ENCODE measurements at regions not wholly inside any gene's neighbourhood (a gene's known extent, or its start where the extent isn't known, plus 50 kb on each side); places are given as distances from the start of the nearest gene placed in this dataset.

DNA sequence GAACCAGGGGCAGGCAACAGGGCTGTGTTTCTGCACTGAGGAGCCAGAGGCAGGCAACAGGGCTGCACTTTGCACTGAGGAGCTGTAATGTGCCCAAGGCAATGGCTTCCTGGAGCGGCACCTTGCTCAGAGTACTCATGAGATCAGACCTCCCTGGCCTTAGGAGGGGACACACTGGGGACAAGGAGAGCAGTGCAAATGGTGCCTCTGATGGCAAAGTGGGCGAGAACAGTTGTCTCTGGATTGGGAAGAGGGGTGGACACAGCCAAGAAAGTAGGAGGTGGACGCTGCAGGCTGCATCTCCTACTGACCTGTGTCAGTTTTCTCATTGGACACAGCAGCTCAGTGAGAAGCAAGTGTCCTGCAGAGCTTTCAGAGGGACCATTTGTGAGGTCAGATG is 1443.3 kb downstream of the TBC1D22A start:
- Histone ChIP-seq H3K27me3 (no peaks in the 10 kb centered on the region), H3K4me3 (no peak overlapping the region), H3K27ac (no peak overlapping the region), H3K4me1 (ENCODE audit: low read depth) (no peaks in the 10 kb centered on the region), H3K36me3 (no peaks in the 10 kb centered on the region), H3K9me3 (ENCODE audit: low read depth) (no peaks in the 10 kb centered on the region)
- DNase-seq (ENCODE audit: low read depth in 1 of 2, low spot score in 1 of 2): no peak
- TF ChIP-seq, protein P1, sequence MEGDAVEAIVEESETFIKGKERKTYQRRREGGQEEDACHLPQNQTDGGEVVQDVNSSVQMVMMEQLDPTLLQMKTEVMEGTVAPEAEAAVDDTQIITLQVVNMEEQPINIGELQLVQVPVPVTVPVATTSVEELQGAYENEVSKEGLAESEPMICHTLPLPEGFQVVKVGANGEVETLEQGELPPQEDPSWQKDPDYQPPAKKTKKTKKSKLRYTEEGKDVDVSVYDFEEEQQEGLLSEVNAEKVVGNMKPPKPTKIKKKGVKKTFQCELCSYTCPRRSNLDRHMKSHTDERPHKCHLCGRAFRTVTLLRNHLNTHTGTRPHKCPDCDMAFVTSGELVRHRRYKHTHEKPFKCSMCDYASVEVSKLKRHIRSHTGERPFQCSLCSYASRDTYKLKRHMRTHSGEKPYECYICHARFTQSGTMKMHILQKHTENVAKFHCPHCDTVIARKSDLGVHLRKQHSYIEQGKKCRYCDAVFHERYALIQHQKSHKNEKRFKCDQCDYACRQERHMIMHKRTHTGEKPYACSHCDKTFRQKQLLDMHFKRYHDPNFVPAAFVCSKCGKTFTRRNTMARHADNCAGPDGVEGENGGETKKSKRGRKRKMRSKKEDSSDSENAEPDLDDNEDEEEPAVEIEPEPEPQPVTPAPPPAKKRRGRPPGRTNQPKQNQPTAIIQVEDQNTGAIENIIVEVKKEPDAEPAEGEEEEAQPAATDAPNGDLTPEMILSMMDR (IDR thresholded peaks at IDR 0.05; ENCODE audit: low read depth, low read length): no peak

DNA sequence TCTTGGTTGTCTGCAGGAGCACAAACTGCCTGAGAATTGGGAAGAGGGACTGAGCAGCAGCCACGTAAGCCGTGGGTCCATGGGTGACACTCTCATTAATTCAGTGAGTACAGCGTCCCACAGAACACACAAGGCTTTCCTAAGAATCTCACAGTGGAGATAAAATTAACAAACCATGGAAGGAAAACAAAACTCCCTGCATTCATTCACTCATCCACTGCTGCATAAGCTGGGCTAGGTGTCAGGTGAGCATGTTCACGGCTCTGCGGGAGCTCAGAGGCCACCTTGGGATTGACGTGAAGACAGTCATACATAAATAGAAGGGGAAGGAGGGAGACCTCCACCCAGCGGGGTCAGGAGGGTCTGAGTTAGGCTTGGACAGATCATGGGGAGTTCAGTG is 1442.7 kb downstream of the TBC1D22A start:
- Histone ChIP-seq H3K27me3 (no peaks in the 10 kb centered on the region), H3K9me3 (ENCODE audit: low read depth) (no peaks in the 10 kb centered on the region), H3K27ac (no peak overlapping the region), H3K4me3 (no peak overlapping the region), H3K36me3 (no peaks in the 10 kb centered on the region), H3K4me1 (ENCODE audit: low read depth) (no peaks in the 10 kb centered on the region)
- TF ChIP-seq, protein P1 (IDR thresholded peaks at IDR 0.05; ENCODE audit: low read depth, low read length): no peak
- DNase-seq (ENCODE audit: low read depth in 1 of 2, low spot score in 1 of 2): no peak

DNA sequence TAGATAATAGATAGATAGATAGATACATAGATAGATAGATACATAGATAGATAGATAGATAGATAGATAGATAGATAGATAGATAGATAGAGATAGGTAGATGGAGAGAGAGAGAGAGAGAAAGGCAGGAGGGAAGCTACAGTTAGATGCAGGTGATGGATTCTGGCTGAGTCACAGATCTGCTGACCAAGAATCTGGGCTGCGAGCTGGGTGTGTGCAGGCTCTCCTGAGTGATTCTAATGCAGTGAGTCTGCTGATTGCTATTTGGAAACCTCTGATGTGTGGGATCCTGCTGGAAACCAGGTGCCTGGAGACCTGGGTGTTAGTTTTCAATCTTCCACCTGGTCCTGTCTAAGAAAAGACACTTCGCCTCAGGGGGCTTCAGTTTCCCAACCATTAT is 1441.8 kb downstream of the TBC1D22A start:
- TF ChIP-seq, protein P1 (IDR thresholded peaks at IDR 0.05; ENCODE audit: low read depth, low read length): no peak
- no peak for DNase-seq (ENCODE audit: low read depth in 1 of 2, low spot score in 1 of 2)

DNA sequence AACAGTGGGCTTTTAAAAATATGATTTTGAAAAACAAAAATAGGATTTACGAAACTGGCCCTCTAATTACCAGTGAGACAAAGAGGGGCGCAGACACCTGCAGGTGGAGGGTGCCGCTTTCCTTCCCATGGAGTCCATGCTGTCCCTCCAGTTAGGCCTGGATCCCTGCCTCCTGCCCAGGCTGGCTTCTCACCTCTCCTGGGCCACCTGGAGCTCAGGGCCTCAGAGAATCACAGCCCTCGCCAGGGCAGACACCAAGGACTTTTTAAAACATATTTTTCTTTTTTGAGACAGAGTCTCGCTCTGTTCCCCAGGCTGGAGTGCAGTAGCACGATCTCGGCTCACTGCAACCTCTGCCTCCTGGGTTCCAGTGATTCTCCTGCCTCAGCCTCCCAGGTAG is 1437.2 kb downstream of the TBC1D22A start:
- H3K4me1 ChIP-seq (ENCODE audit: low read depth): no peaks in the 10 kb centered on the region
- no peak overlapping the region for H3K4me3 ChIP-seq
- no peaks in the 10 kb centered on the region for H3K36me3 ChIP-seq
- no peaks in the 10 kb centered on the region for H3K27me3 ChIP-seq
- no peak for DNase-seq (ENCODE audit: low read depth in 1 of 2, low spot score in 1 of 2)
- no peak overlapping the region for H3K27ac ChIP-seq
- H3K9me3 ChIP-seq (ENCODE audit: low read depth): no peaks in the 10 kb centered on the region
- TF ChIP-seq, protein P1 (IDR thresholded peaks at IDR 0.05; ENCODE audit: low read depth, low read length): no peak

More for the DNA sequence above, 1441.8 kb downstream of the TBC1D22A start:
- no peaks in the 10 kb centered on the region for H3K36me3 ChIP-seq
- H3K4me3 ChIP-seq: no peak overlapping the region
- no peaks in the 10 kb centered on the region for H3K27me3 ChIP-seq
- H3K27ac ChIP-seq: no peak overlapping the region
- no peaks in the 10 kb centered on the region for H3K4me1 ChIP-seq (ENCODE audit: low read depth)
- H3K9me3 ChIP-seq (ENCODE audit: low read depth): no peaks in the 10 kb centered on the region

DNA sequence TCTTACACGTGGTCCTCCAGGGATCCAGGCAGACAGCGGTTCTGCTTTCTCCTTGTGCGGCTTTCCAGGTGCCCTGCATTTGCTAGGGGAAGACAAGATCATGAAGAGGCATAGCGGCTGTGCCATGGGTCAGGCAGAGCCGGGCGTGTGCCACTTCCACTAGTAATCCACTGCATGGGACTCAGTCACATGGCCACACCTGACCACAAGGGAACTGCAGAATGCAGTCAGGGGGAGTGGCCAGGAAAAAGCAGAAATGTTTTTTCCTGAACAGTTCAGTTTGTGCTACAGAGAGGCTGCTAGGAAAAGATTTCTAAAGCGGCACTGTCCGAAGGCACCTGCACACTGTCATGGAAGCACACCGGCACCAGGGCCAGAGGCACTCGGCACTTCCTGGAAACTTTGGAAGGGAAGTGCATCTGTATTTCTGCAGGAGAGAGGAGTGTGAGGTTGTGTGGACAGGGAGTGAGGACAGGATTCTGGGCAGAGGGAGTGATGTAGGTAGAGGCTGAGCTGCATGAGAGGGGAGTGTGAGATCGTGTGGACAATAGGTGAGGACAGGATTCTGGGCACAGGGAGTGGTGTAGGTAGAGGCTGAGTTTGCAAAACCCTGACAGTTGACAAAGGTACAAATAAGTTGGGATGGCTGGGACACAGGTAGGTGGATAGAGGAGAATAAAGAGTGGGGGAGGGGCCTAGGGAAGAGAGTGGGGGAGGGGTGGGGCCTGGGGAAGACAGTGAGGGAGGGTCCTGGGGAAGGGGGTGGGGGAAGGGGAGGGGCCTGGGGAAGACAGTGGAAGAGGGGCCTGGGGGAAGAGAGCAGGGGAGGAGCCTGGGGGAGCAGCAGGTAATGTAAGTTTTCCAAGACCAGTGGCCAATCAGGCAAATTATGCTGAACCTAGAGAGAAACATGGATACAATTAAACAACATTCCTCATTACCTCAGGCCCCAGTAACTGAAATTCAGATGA is 1436.3 kb downstream of the TBC1D22A start:
- Histone ChIP-seq H3K36me3 (no peaks in the 10 kb centered on the region), H3K4me1 (ENCODE audit: low read depth) (no peaks in the 10 kb centered on the region), H3K27me3 (no peaks in the 10 kb centered on the region), H3K27ac (no peak overlapping the region), H3K4me3 (no peak overlapping the region), H3K9me3 (ENCODE audit: low read depth) (no peaks in the 10 kb centered on the region)
- TF ChIP-seq, protein P1 (IDR thresholded peaks at IDR 0.05; ENCODE audit: low read depth, low read length): no peak
- no peak for DNase-seq (ENCODE audit: low read depth in 1 of 2, low spot score in 1 of 2)
